ENCODE measurements at regions not wholly inside any gene's neighbourhood (a gene's known extent, or its start where the extent isn't known, plus 50 kb on each side); places are given as distances from the start of the nearest gene placed in this dataset.
"Not testable (repeated sequence)": the region's sequence is repeated elsewhere in the genome, so short reads cannot be mapped to it uniquely, and the experiment has no call there.

DNA sequence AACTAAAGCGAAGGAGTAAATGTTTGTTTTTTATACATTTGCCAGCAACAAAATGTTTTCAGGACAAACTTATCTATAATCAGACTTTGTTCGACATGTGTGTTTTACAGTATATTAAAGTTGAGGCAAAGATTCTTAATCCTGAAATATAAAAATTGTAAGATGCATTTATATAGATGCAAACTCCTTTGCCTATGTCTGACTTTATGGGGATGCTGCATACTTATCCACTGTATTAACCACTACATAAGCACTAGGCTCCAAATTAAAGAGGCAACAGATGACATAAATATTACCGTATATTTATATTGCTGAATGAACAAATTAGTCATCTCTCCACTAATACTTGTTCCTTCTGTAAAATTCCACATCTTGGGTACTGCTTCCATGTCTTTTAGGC, 882.7 kb upstream of the ARRDC3 start:
- no peaks in the 10 kb centered on the region for H3K9me3 Mint-ChIP-seq (ENCODE audit: low read depth)
- H3K27me3 Mint-ChIP-seq (ENCODE audit: low read depth): no peaks in the 10 kb centered on the region
- DNase-seq (ENCODE audit: low spot score): no peak
- TF ChIP-seq, protein P1, sequence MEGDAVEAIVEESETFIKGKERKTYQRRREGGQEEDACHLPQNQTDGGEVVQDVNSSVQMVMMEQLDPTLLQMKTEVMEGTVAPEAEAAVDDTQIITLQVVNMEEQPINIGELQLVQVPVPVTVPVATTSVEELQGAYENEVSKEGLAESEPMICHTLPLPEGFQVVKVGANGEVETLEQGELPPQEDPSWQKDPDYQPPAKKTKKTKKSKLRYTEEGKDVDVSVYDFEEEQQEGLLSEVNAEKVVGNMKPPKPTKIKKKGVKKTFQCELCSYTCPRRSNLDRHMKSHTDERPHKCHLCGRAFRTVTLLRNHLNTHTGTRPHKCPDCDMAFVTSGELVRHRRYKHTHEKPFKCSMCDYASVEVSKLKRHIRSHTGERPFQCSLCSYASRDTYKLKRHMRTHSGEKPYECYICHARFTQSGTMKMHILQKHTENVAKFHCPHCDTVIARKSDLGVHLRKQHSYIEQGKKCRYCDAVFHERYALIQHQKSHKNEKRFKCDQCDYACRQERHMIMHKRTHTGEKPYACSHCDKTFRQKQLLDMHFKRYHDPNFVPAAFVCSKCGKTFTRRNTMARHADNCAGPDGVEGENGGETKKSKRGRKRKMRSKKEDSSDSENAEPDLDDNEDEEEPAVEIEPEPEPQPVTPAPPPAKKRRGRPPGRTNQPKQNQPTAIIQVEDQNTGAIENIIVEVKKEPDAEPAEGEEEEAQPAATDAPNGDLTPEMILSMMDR (IDR thresholded peaks at IDR 0.05): no peak
- no peaks in the 10 kb centered on the region for H3K4me1 Mint-ChIP-seq (ENCODE audit: low read depth)
- no peaks in the 10 kb centered on the region for H3K36me3 Mint-ChIP-seq (ENCODE audit: low read depth)
- no peak overlapping the region for H3K27ac Mint-ChIP-seq (ENCODE audit: unreplicated experiment)
- no peak overlapping the region for H3K4me3 Mint-ChIP-seq (ENCODE audit: unreplicated experiment)

DNA sequence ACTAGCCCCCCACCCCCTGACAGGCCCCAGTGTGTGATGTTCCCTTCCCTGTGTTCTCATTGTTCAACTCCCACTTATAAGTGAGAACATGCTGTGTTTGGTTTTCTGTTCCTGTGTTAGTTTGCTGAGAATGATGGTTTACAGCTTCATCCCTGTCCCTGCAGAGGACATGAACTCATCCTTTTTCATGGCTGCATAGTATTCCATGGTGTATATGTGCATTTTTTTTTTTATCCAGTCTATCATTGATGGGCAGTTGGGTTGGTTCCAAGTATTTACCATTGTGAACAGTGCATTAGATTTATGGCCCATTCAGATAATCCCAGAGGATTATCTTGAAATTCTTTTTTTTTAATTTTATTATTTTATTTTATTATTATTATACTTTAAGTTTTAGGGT, 872.5 kb upstream of the ARRDC3 start:
- H3K36me3 Mint-ChIP-seq (ENCODE audit: low read depth); H3K27ac Mint-ChIP-seq (ENCODE audit: unreplicated experiment); H3K4me1 Mint-ChIP-seq (ENCODE audit: low read depth); H3K27me3 Mint-ChIP-seq (ENCODE audit: low read depth); H3K4me3 Mint-ChIP-seq (ENCODE audit: unreplicated experiment); H3K9me3 Mint-ChIP-seq (ENCODE audit: low read depth); DNase-seq (ENCODE audit: low spot score): not testable (repeated sequence)

DNA sequence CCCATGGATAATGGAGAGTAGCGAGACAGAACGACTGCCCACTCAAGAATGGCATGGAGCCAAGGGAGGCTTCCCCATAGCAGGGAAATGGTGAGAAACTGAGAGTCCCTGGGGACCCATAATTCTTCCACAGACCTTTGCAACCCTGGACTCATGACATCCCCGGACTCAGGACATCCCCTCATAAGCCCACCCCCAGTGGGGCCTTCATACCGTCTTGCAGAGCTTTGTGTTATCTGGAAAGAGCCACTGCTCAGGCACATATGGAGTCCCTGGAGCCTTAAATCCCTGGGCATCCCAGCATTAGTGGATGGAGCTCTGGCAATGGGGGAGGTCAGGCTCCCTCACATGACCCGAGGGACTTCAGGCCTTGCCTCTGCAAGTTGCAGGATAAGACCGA, 865.4 kb upstream of the ARRDC3 start:
- TF ChIP-seq, protein P1 (IDR thresholded peaks at IDR 0.05): no peak
- peaks cover 17% of the 10 kb centered on the region for H3K9me3 Mint-ChIP-seq (ENCODE audit: low read depth)
- no peak overlapping the region for H3K4me3 Mint-ChIP-seq (ENCODE audit: unreplicated experiment)
- H3K27me3 Mint-ChIP-seq (ENCODE audit: low read depth): no peaks in the 10 kb centered on the region
- H3K4me1 Mint-ChIP-seq (ENCODE audit: low read depth): no peaks in the 10 kb centered on the region
- no peak overlapping the region for H3K27ac Mint-ChIP-seq (ENCODE audit: unreplicated experiment)
- no peaks in the 10 kb centered on the region for H3K36me3 Mint-ChIP-seq (ENCODE audit: low read depth)
- no peak for DNase-seq (ENCODE audit: low spot score)

DNA sequence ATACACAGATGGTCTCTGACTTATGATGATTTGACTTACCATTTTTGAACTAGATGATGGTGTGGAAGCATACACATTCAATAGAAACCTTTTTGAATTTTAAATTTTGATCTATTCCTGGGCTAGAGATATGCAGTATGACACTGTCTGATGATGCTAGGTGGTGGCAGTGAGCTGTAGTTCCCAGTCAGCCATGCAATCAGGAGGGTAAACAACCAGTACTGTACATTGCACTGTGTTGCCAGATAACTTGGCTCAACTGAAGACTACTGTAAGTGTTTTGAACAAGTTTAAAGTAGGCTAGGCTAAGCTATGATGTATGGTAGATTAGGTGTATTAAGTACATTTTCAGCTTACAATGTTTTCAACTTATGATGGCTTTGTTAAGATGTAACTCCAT, 859.1 kb upstream of the ARRDC3 start:
- Mint-ChIP-seq H3K36me3 (ENCODE audit: low read depth) (no peaks in the 10 kb centered on the region), H3K27me3 (ENCODE audit: low read depth) (no peaks in the 10 kb centered on the region), H3K4me3 (ENCODE audit: unreplicated experiment) (no peak overlapping the region)

DNA sequence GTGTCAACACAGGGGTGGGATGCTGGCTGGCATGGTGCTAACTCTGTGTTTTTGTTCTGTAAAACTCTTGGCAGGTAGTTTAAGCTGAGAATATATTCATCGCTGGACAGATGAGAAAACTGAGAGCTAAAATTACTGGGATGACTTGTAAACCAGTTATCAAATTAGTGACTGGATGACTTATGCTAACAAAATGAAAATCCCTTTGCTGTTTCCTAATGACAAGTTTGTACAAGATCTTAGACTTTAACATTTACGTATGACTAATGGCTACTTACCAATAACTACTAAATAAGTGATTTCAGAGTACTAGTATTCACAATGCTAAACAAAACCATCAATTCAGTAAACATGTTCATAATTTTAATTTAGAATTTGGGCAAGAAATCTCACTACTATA, 854.8 kb upstream of the ARRDC3 start:
- peaks cover 2% of the 10 kb centered on the region for H3K36me3 Mint-ChIP-seq (ENCODE audit: low read depth)

More for the DNA sequence above, 859.1 kb upstream of the ARRDC3 start:
- TF ChIP-seq, protein P1 (IDR thresholded peaks at IDR 0.05): no peak
- H3K4me1 Mint-ChIP-seq (ENCODE audit: low read depth): no peaks in the 10 kb centered on the region
- H3K9me3 Mint-ChIP-seq (ENCODE audit: low read depth): no peaks in the 10 kb centered on the region
- no peak overlapping the region for H3K27ac Mint-ChIP-seq (ENCODE audit: unreplicated experiment)
- no peak for DNase-seq (ENCODE audit: low spot score)

DNA sequence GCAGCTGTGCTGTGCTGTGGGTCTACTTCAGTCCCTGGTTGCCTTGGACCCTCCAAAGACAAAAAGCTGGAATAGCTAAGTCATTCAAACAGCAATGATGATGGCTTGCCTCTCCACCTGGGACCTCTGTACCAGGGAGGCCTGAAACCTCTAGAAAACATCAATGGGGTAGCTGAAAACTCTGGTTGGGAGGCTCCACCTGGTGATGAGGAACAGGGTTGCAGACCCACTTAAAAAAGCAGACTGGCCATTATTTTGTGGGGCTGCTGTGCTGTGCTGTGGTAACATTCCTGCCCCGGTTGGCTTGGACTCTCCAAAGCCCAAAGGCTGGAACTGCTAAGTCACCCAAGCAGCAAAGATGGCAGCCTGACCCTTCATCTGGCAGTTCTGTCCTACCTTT, 839.3 kb upstream of the ARRDC3 start:
- no peak overlapping the region for H3K27ac Mint-ChIP-seq (ENCODE audit: unreplicated experiment)
- H3K4me1 Mint-ChIP-seq (ENCODE audit: low read depth): no peaks in the 10 kb centered on the region
- TF ChIP-seq, protein P1 (IDR thresholded peaks at IDR 0.05): peak; percentile 51
- no peak overlapping the region for H3K4me3 Mint-ChIP-seq (ENCODE audit: unreplicated experiment)
- no peaks in the 10 kb centered on the region for H3K27me3 Mint-ChIP-seq (ENCODE audit: low read depth)
- peaks cover 2% of the 10 kb centered on the region for H3K36me3 Mint-ChIP-seq (ENCODE audit: low read depth)
- peaks cover 16% of the 10 kb centered on the region for H3K9me3 Mint-ChIP-seq (ENCODE audit: low read depth)
- DNase-seq (ENCODE audit: low spot score): no peak

More for the DNA sequence above, 854.8 kb upstream of the ARRDC3 start:
- Mint-ChIP-seq H3K27me3 (ENCODE audit: low read depth) (no peaks in the 10 kb centered on the region), H3K27ac (ENCODE audit: unreplicated experiment) (no peak overlapping the region), H3K4me3 (ENCODE audit: unreplicated experiment) (no peak overlapping the region), H3K4me1 (ENCODE audit: low read depth) (no peaks in the 10 kb centered on the region), H3K9me3 (ENCODE audit: low read depth) (peaks cover 3% of the 10 kb centered on the region)
- TF ChIP-seq, protein P1 (IDR thresholded peaks at IDR 0.05): no peak
- DNase-seq (ENCODE audit: low spot score): no peak

DNA sequence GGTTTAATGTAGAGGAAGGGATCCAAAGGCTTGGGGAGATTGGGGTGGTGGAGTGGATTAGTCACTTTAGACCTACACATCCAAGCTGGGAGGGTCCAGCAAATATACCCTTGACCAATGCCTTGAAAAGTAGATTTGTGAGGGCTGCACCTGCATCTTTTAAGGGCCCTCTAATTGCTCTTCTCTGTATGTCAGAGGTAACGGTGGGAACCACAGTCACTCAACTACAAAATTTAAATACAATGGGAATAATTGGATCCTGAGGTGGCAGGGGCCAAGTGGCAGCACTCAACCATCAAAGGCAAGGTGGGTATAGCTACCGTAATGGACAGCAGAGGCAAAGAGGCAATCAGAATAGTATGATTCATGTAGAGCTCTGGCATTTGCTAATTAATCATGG, 833.7 kb upstream of the ARRDC3 start:
- not testable (repeated sequence) for DNase-seq (ENCODE audit: low spot score); H3K27ac Mint-ChIP-seq (ENCODE audit: unreplicated experiment); H3K36me3 Mint-ChIP-seq (ENCODE audit: low read depth); H3K4me3 Mint-ChIP-seq (ENCODE audit: unreplicated experiment); H3K27me3 Mint-ChIP-seq (ENCODE audit: low read depth); H3K4me1 Mint-ChIP-seq (ENCODE audit: low read depth)
- H3K9me3 Mint-ChIP-seq (ENCODE audit: low read depth): peaks cover 29% of the 10 kb centered on the region
